H9 (cell line): ENCODE measurements at regions not wholly inside any gene's neighbourhood (a gene's known extent, or its start where the extent isn't known, plus 50 kb on each side); places are given as distances from the start of the nearest gene placed in this dataset.

Experiments used
- DNase-seq: peaks from one replicate; pipeline ENCODE4 v3.0.0-alpha.2; 2017
- H2AFZ ChIP-seq: one replicate; pipeline ENCODE4 v1.6.1; 2013; ENCODE audit warnings: mild to moderate bottlenecking, low read length, control low read depth, moderate library complexity
- H2AK5ac ChIP-seq: 2 replicates; pipeline ENCODE4 v1.6.1; 2013; ENCODE audit warnings: low read length, control low read depth, mixed read lengths; ENCODE audit not compliant: insufficient read length
- H2BK120ac ChIP-seq: one replicate; pipeline ENCODE4 v1.6.1; 2013; ENCODE audit warnings: low read depth, mild to moderate bottlenecking, low read length, control low read depth, inconsistent platforms; ENCODE audit not compliant: poor library complexity, severe bottlenecking
- H2BK12ac ChIP-seq: 2 replicates; pipeline ENCODE4 v1.6.1; 2013; ENCODE audit warnings: low read length, control low read depth, mixed read lengths, low read depth; ENCODE audit not compliant: insufficient read length
- H2BK15ac ChIP-seq: 2 replicates; pipeline ENCODE4 v1.6.1; 2013; ENCODE audit warnings: low read depth, low read length, control low read depth
- H2BK20ac ChIP-seq: one replicate; pipeline ENCODE4 v1.6.1; 2013; ENCODE audit warnings: low read depth, mild to moderate bottlenecking, low read length, control low read depth, inconsistent platforms; ENCODE audit not compliant: poor library complexity, severe bottlenecking
- H2BK5ac ChIP-seq: 2 replicates; pipeline ENCODE4 v1.6.1; 2013; ENCODE audit warnings: low read length, control low read depth, mixed read lengths; ENCODE audit not compliant: insufficient read length
- H3K14ac ChIP-seq: 2 replicates; pipeline ENCODE4 v1.6.1; 2013; ENCODE audit warnings: low read length, control low read depth; ENCODE audit not compliant: insufficient read depth
- H3K18ac ChIP-seq: 2 replicates; pipeline ENCODE4 v1.6.1; 2013; ENCODE audit warnings: low read depth, mild to moderate bottlenecking, mixed read lengths, low read length, control low read depth; ENCODE audit not compliant: insufficient read length
- H3K23ac ChIP-seq: 2 replicates; pipeline ENCODE4 v1.6.1; 2013; ENCODE audit warnings: low read length, control low read depth, mixed read lengths, low read depth; ENCODE audit not compliant: insufficient read length
- H3K23me2 ChIP-seq: 2 replicates; pipeline ENCODE4 v1.6.1; 2013; ENCODE audit warnings: low read depth, mild to moderate bottlenecking, mixed read lengths, low read length, control low read depth; ENCODE audit not compliant: insufficient read length, poor library complexity, severe bottlenecking
- H3K27ac ChIP-seq: 2 replicates; pipeline ENCODE4 v1.5.1; 2013; ENCODE audit warnings: low read length, control low read depth, mixed read lengths, low read depth; ENCODE audit not compliant: insufficient read length
- H3K27me3 ChIP-seq: 2 replicates; pipeline ENCODE4 v1.6.1; 2013; ENCODE audit warnings: low read length, control low read depth, inconsistent platforms; ENCODE audit not compliant: insufficient read depth
- H3K4ac ChIP-seq: 2 replicates; pipeline ENCODE4 v1.6.1; 2013; ENCODE audit warnings: low read depth, mild to moderate bottlenecking, control low read depth, inconsistent platforms, low read length, moderate library complexity
- H3K4me1 ChIP-seq: 2 replicates; pipeline ENCODE4 v1.6.1; 2013; ENCODE audit warnings: low read length, control low read depth, inconsistent platforms; ENCODE audit not compliant: insufficient read depth
- H3K4me2 ChIP-seq: 2 replicates; pipeline ENCODE4 v1.6.1; 2013; ENCODE audit warnings: low read length, control low read depth, mixed read lengths; ENCODE audit not compliant: insufficient read length, insufficient read depth
- H3K56ac ChIP-seq: 2 replicates; pipeline ENCODE4 v1.6.1; 2013; ENCODE audit warnings: low read depth, mild to moderate bottlenecking, mixed read lengths, low read length, control low read depth; ENCODE audit not compliant: insufficient read length
- H3K79me1 ChIP-seq: 2 replicates; pipeline ENCODE4 v1.6.1; 2013; ENCODE audit warnings: low read depth, mild to moderate bottlenecking, moderate library complexity, low read length, control low read depth, inconsistent platforms; ENCODE audit not compliant: insufficient read depth, poor library complexity, severe bottlenecking
- H3K79me2 ChIP-seq: 2 replicates; pipeline ENCODE4 v1.6.1; 2013; ENCODE audit warnings: low read length, control low read depth, inconsistent platforms; ENCODE audit not compliant: insufficient read depth
- H3K9ac ChIP-seq: 2 replicates; pipeline ENCODE4 v1.6.1; 2013; ENCODE audit warnings: low read length, control low read depth, mixed read lengths; ENCODE audit not compliant: insufficient read length; ENCODE audit errors: extremely low read depth
- H3K9me3 ChIP-seq: one replicate; pipeline ENCODE4 v1.6.1; 2013; ENCODE audit warnings: low read depth, low read length, inconsistent platforms; ENCODE audit not compliant: control insufficient read depth
- H3T11ph ChIP-seq: one replicate; pipeline ENCODE4 v1.6.1; 2013; ENCODE audit warnings: mild to moderate bottlenecking, low read length, control low read depth, inconsistent platforms
- H4K20me1 ChIP-seq: one replicate; pipeline ENCODE4 v1.6.1; 2013; ENCODE audit not compliant: control insufficient read depth, insufficient read length, insufficient read depth
- H4K5ac ChIP-seq: 2 replicates; pipeline ENCODE4 v1.6.1; 2013; ENCODE audit warnings: low read depth, mild to moderate bottlenecking, mixed read lengths, low read length, control low read depth; ENCODE audit not compliant: insufficient read length
- H4K8ac ChIP-seq: replicated peaks from 2 replicates; pipeline ENCODE4 v1.6.1; 2013; ENCODE audit warnings: low read length, control low read depth, mixed read lengths, low read depth; ENCODE audit not compliant: insufficient read length
- H4K91ac ChIP-seq: 2 replicates; pipeline ENCODE4 v1.6.1; 2013; ENCODE audit warnings: low read depth, mild to moderate bottlenecking, moderate library complexity, mixed read lengths, low read length, control low read depth; ENCODE audit not compliant: insufficient read length
- H3K27ac Mint-ChIP-seq, 3 experiments: 2 replicates in 2 of 3; 3 replicates in 1 of 3; pipeline ENCODE4 v1.8.0; 2020 to 2021; ENCODE audit warnings: mixed read lengths in 3 of 3, mild to moderate bottlenecking in 1 of 3, moderate library complexity in 1 of 3
- H3K27me3 Mint-ChIP-seq: 2 replicates; pipeline ENCODE4 v1.8.0; 2021; ENCODE audit warnings: low read depth, mild to moderate bottlenecking, moderate library complexity, mixed read lengths
- H3K36me3 Mint-ChIP-seq, 3 experiments: 2 replicates in 2 of 3; 3 replicates in 1 of 3; pipeline ENCODE4 v1.8.0; 2020 to 2021; ENCODE audit warnings: low read depth in 3 of 3, mixed read lengths in 3 of 3; ENCODE audit not compliant: insufficient read depth in 1 of 3
- H3K4me1 Mint-ChIP-seq, 2 experiments: 2 replicates each; pipeline ENCODE4 v1.8.0; 2020; ENCODE audit warnings: mixed read lengths in 2 of 2
- H3K4me3 Mint-ChIP-seq, 2 experiments: 2 replicates in 1 of 2; 3 replicates in 1 of 2; pipeline ENCODE4 v1.8.0; 2020 to 2021; ENCODE audit warnings: mild to moderate bottlenecking in 2 of 2, mixed read lengths in 2 of 2, moderate library complexity in 1 of 2
- H3K9me3 Mint-ChIP-seq, 2 experiments: 2 replicates in 1 of 2; 3 replicates in 1 of 2; pipeline ENCODE4 v1.8.0; 2020; ENCODE audit warnings: mild to moderate bottlenecking in 2 of 2, mixed read lengths in 2 of 2, moderate library complexity in 1 of 2
- WGBS: extraction: QIAGEN DNeasy Blood & Tissue Kit; methylation state at CpG from one replicate; pipeline ENCODE4 v1.1.7; 2013; ENCODE audit warnings: missing lambda C conversion rate, low lambda C conversion rate, mixed read lengths; ENCODE audit not compliant: insufficient read length; ENCODE audit errors: extremely low coverage; 5-methylcytosine and 5-hydroxymethylcytosine counted together
- TF ChIP-seq, protein P1 (sequence below): fragments of 200-600 bp; sonication (generic); conservative IDR thresholded peaks from 3 replicates; pipeline ENCODE4 v1.8.0; 2021; ENCODE audit warnings: antibody characterized with exemption, mild to moderate bottlenecking

DNA sequence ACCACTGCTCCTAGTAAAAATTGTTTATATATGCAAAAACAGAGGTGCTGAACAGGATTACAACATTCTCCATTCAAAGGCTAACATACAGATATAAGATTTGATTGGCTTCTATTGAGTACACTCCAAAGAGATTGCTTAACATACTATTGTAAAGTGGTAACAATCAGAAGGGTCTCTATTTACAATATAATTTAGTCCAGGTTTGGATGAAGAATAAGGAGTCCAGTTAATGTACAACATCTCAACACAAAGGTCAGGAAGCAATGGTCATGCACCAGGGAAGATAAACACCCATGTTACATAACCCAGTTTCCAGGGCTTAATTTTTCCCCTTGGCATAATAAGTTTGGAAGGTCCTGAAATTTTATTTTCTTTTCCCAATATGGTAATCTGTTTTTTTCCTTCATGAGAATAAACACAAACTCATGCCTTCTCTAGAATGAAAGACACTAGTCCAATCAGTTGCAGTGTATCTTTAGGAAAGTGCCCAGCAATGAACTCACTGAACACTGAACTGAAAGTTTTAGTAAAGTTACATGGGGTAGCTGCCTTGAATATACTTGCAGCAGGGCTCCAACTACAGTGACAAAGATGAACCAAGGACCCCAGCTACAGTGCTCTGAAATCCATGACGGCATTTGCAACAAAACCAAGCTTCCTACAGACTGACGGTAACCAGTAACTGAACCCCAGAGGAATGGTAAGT lies 255.3 kb upstream of the GJE1 start:
- peaks cover 0 to 3% of the 10 kb centered on the region in 2 experiments; a peak in 4 of 5 replicates for H3K9me3 Mint-ChIP-seq

More for the DNA sequence above, 255.3 kb upstream of the GJE1 start:
- H3K23me2 ChIP-seq: no peaks in the 10 kb centered on the region
- H3K23ac ChIP-seq: no peak overlapping the region
- no peaks in the 10 kb centered on the region for H3K79me2 ChIP-seq
- no peaks in the 10 kb centered on the region for H3K9me3 ChIP-seq
- no peak overlapping the region for H2BK120ac ChIP-seq
- H3K14ac ChIP-seq: no peak overlapping the region
- H3K27ac Mint-ChIP-seq: no peak overlapping the region
- H4K5ac ChIP-seq: no peak overlapping the region
- no peak overlapping the region for H3K27ac ChIP-seq
- no peaks in the 10 kb centered on the region for H3K4me1 ChIP-seq
- H3K27me3 ChIP-seq: no peaks in the 10 kb centered on the region
- no peak overlapping the region for H4K91ac ChIP-seq
- no peak overlapping the region for H2BK15ac ChIP-seq
- H3K56ac ChIP-seq: no peak overlapping the region
- H3K79me1 ChIP-seq: no peaks in the 10 kb centered on the region
- H2BK20ac ChIP-seq: no peak overlapping the region
- no peak overlapping the region for H4K8ac ChIP-seq
- no CpG with 5 or more reads among the region's 2 CpGs for WGBS
- DNase-seq: no peak
- no peak overlapping the region; a peak in 1 of 5 replicates for H3K4me3 Mint-ChIP-seq
- H3K18ac ChIP-seq: no peak overlapping the region
- H2AFZ ChIP-seq: no peak overlapping the region
- H2BK5ac ChIP-seq: no peak overlapping the region
- H3K27me3 Mint-ChIP-seq: no peaks in the 10 kb centered on the region
- no peak overlapping the region for H3K9ac ChIP-seq
- no peak overlapping the region for H3T11ph ChIP-seq
- no peak overlapping the region for H2AK5ac ChIP-seq
- no peak overlapping the region for H3K4me2 ChIP-seq
- peaks cover 0 to 3% (median 0%) of the 10 kb centered on the region in 3 experiments; a peak in 4 of 7 replicates for H3K36me3 Mint-ChIP-seq
- H3K4ac ChIP-seq: no peak overlapping the region
- no peaks in the 10 kb centered on the region for H3K4me1 Mint-ChIP-seq
- TF ChIP-seq, protein P1, sequence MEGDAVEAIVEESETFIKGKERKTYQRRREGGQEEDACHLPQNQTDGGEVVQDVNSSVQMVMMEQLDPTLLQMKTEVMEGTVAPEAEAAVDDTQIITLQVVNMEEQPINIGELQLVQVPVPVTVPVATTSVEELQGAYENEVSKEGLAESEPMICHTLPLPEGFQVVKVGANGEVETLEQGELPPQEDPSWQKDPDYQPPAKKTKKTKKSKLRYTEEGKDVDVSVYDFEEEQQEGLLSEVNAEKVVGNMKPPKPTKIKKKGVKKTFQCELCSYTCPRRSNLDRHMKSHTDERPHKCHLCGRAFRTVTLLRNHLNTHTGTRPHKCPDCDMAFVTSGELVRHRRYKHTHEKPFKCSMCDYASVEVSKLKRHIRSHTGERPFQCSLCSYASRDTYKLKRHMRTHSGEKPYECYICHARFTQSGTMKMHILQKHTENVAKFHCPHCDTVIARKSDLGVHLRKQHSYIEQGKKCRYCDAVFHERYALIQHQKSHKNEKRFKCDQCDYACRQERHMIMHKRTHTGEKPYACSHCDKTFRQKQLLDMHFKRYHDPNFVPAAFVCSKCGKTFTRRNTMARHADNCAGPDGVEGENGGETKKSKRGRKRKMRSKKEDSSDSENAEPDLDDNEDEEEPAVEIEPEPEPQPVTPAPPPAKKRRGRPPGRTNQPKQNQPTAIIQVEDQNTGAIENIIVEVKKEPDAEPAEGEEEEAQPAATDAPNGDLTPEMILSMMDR: no peak
- H2BK12ac ChIP-seq: no peak overlapping the region
- no peaks in the 10 kb centered on the region for H4K20me1 ChIP-seq
